GM18505 (cell line): ENCODE measurements at regions not wholly inside any gene's neighbourhood (a gene's known extent, or its start where the extent isn't known, plus 50 kb on each side); places are given as distances from the start of the nearest gene placed in this dataset.

Experiments
- ATAC-seq: cut with Tn5 transposase; IDR thresholded peaks from one replicate; pipeline ENCODE4 v1.9.1; 2021; ENCODE audit not compliant: unreplicated experiment
- POLR2A ChIP-seq: IDR thresholded peaks from 4 replicates; pipeline ENCODE4 v1.6.1; 2011; ENCODE audit warnings: borderline replicate concordance; ENCODE audit not compliant: insufficient read depth, insufficient read length; ENCODE audit errors: extremely low read depth

GRCh38 chr5:153159616-153160015 is 330.9 kb upstream of the GRIA1 start:
- no peak for ATAC-seq
- TF ChIP-seq POLR2A, result no peak

GRCh38 chr5:153168241-153168640 is 322.2 kb upstream of the GRIA1 start:
- ATAC-seq, result no peak

GRCh38 chr5:153187503-153187902 is 303.0 kb upstream of the GRIA1 start:
- ATAC-seq, result no peak

More at GRCh38 chr5:153168241-153168640, 322.2 kb upstream of the GRIA1 start:
- no peak for TF ChIP-seq POLR2A

GRCh38 chr5:153206361-153206760 is 284.1 kb upstream of the GRIA1 start:
- ATAC-seq, result no peak
- TF ChIP-seq POLR2A, result no peak

More at GRCh38 chr5:153187503-153187902, 303.0 kb upstream of the GRIA1 start:
- TF ChIP-seq POLR2A, result no peak

- ATAC-seq, result no peak
- TF ChIP-seq POLR2A, result no peak
Observed at GRCh38 chr5:153209016-153209415, 281.5 kb upstream of the GRIA1 start.

GRCh38 chr5:153209687-153210086 is 280.8 kb upstream of the GRIA1 start:
- no peak for ATAC-seq
- no peak for TF ChIP-seq POLR2A

- no peak for TF ChIP-seq POLR2A
- no peak for ATAC-seq
Observed at GRCh38 chr5:153211076-153211475, 279.4 kb upstream of the GRIA1 start.

GRCh38 chr5:153212471-153212870 is 278.0 kb upstream of the GRIA1 start:
- ATAC-seq, result no peak
- no peak for TF ChIP-seq POLR2A

GRCh38 chr5:153222936-153223335 is 267.5 kb upstream of the GRIA1 start:
- TF ChIP-seq POLR2A, result no peak
- no peak for ATAC-seq

GRCh38 chr5:153223376-153223775 is 267.1 kb upstream of the GRIA1 start:
- TF ChIP-seq POLR2A, result no peak
- ATAC-seq, result no peak

- ATAC-seq, result no peak
- TF ChIP-seq POLR2A, result no peak
Observed at GRCh38 chr5:153224651-153225050, 265.8 kb upstream of the GRIA1 start.

GRCh38 chr5:153233933-153234332 is 256.5 kb upstream of the GRIA1 start:
- no peak for ATAC-seq

GRCh38 chr5:153236319-153236718 is 254.2 kb upstream of the GRIA1 start:
- TF ChIP-seq POLR2A, result no peak
- no peak for ATAC-seq

More at GRCh38 chr5:153233933-153234332, 256.5 kb upstream of the GRIA1 start:
- TF ChIP-seq POLR2A, result no peak

- ATAC-seq, result peak; percentile 79
- TF ChIP-seq POLR2A, result no peak
Observed at GRCh38 chr5:153237671-153238332, 252.7 kb upstream of the GRIA1 start.
